Gastroesophageal sphincter (tissue), 4 donors: ENCODE measurements at regions not wholly inside any gene's neighbourhood (a gene's known extent, or its start where the extent isn't known, plus 50 kb on each side); places are given as distances from the start of the nearest gene placed in this dataset.

Source experiments
- ATAC-seq: fragments of 150-250 bp; one replicate; pipeline ENCODE4 v1.9.1; 2016; ENCODE audit warnings: mild to moderate bottlenecking, moderate library complexity
- H3K27ac ChIP-seq, 4 donors: fragments of 200-600 bp; sonication (generic) in 3 of 4; 1 replicate in 3 of 4; 2 replicates in 1 of 4; pipeline ENCODE4 v1.5.1; 2016 to 2019
- H3K27me3 ChIP-seq: fragments of 200-600 bp; sonication (generic); one replicate; pipeline ENCODE4 v1.5.1; 2019
- H3K36me3 ChIP-seq, 2 donors: fragments of 200-600 bp; sonication (generic); one replicate each; pipeline ENCODE4 v1.5.1; 2019; ENCODE audit warnings: control low read depth in 1 of 2
- H3K4me1 ChIP-seq, 3 donors: fragments of 200-600 bp; sonication (generic); 1 replicate in 2 of 3; 2 replicates in 1 of 3; pipeline ENCODE4 v1.5.1; 2016 to 2019; ENCODE audit warnings: control low read depth in 2 of 3
- H3K4me3 ChIP-seq, 2 donors: fragments of 200-600 bp; sonication (generic); one replicate each; pipeline ENCODE4 v1.5.1; 2019; ENCODE audit warnings: mild to moderate bottlenecking in 1 of 2, moderate library complexity in 1 of 2
- H3K9me3 ChIP-seq, 3 donors: fragments of 200-600 bp; sonication (generic); one replicate each; pipeline ENCODE4 v1.5.1; 2017 to 2019; ENCODE audit warnings: control low read depth in 2 of 3
- CTCF ChIP-seq, 4 experiments: fragments of 200-600 bp in 2 of 4; fragments of 450-650 bp in 2 of 4; sonication (generic) in 1 of 4; IDR thresholded peaks; one replicate each; pipeline ENCODE4 v1.5.1; 2017 to 2019; ENCODE audit warnings: antibody characterized with exemption in 4 of 4, mild to moderate bottlenecking in 2 of 4, moderate library complexity in 2 of 4
- EP300 ChIP-seq: sonication (generic); formaldehyde crosslinking; IDR thresholded peaks from one replicate; pipeline ENCODE4 v1.6.1; 2017; ENCODE audit warnings: antibody characterized with exemption, mild to moderate bottlenecking
- POLR2A ChIP-seq, 2 donors: fragments of 450-650 bp; IDR thresholded peaks; one replicate each; pipeline ENCODE4 v1.6.1; 2017; ENCODE audit warnings: antibody characterized with exemption in 2 of 2, mild to moderate bottlenecking in 2 of 2, moderate library complexity in 1 of 2
- POLR2AphosphoS5 ChIP-seq: sonication (generic); formaldehyde crosslinking; IDR thresholded peaks from one replicate; pipeline ENCODE4 v1.6.1; 2017; ENCODE audit warnings: antibody characterized with exemption
- WGBS, 2 donors: methylation state at CpG; one replicate each; pipeline ENCODE4 v1.1.5; 2018; ENCODE audit warnings: low coverage in 1 of 2; 5-methylcytosine and 5-hydroxymethylcytosine counted together

GRCh38 chr5:126119887-126120442 lies 303.2 kb upstream of the GRAMD2B start:
- no peaks in the 10 kb centered on the region for H3K27me3 ChIP-seq
- H3K4me1 ChIP-seq = no peaks in the 10 kb centered on the region
- no peaks in the 10 kb centered on the region for H3K36me3 ChIP-seq
- no peak for ATAC-seq
- TF ChIP-seq CTCF (IDR thresholded peaks at IDR 0.05) (no peak), POLR2AphosphoS5 (no peak), EP300 (no peak), POLR2A (IDR thresholded peaks at IDR 0.05) (no peak)
- H3K27ac ChIP-seq = no peak overlapping the region
- no peaks in the 10 kb centered on the region for H3K9me3 ChIP-seq
- no peak overlapping the region for H3K4me3 ChIP-seq
- WGBS, 2 donors = 46 to 88% methylated on average over 1 to 4 of the region's 4 CpGs

GRCh38 chr5:126120939-126121338 lies 302.3 kb upstream of the GRAMD2B start:
- Histone ChIP-seq H3K4me1 (no peaks in the 10 kb centered on the region), H3K4me3 (no peak overlapping the region), H3K27me3 (no peaks in the 10 kb centered on the region), H3K36me3 (no peaks in the 10 kb centered on the region), H3K9me3 (no peaks in the 10 kb centered on the region), H3K27ac (no peak overlapping the region)
- ATAC-seq = no peak
- WGBS, 2 donors = 90 to 100% methylated on average over 1 of the region's 1 CpG
- TF ChIP-seq POLR2A (IDR thresholded peaks at IDR 0.05) = no peak
- no peak for TF ChIP-seq POLR2AphosphoS5
- no peak for TF ChIP-seq EP300
- TF ChIP-seq CTCF (IDR thresholded peaks at IDR 0.05) = no peak

GRCh38 chr5:126122942-126123341 lies 300.3 kb upstream of the GRAMD2B start:
- Histone ChIP-seq H3K36me3 (no peaks in the 10 kb centered on the region), H3K27ac (no peak overlapping the region), H3K27me3 (no peaks in the 10 kb centered on the region), H3K4me3 (no peak overlapping the region), H3K4me1 (no peaks in the 10 kb centered on the region), H3K9me3 (no peaks in the 10 kb centered on the region)
- no peak for ATAC-seq
- TF ChIP-seq POLR2AphosphoS5 (no peak), EP300 (no peak), CTCF (IDR thresholded peaks at IDR 0.05) (no peak), POLR2A (IDR thresholded peaks at IDR 0.05) (no peak)
- 83 to 88% methylated on average over 3 to 4 of the region's 4 CpGs for WGBS, 2 donors

GRCh38 chr5:126124706-126125345 lies 298.4 kb upstream of the GRAMD2B start:
- no peak for ATAC-seq
- Histone ChIP-seq H3K4me3 (no peak overlapping the region), H3K27me3 (no peaks in the 10 kb centered on the region), H3K9me3 (no peaks in the 10 kb centered on the region), H3K36me3 (no peaks in the 10 kb centered on the region), H3K4me1 (no peaks in the 10 kb centered on the region), H3K27ac (no peak overlapping the region)
- 80 to 91% methylated on average over 4 of the region's 4 CpGs for WGBS, 2 donors
- TF ChIP-seq POLR2A (IDR thresholded peaks at IDR 0.05) (no peak), POLR2AphosphoS5 (no peak), CTCF (IDR thresholded peaks at IDR 0.05) (no peak), EP300 (no peak)

GRCh38 chr5:126125407-126125806 lies 297.8 kb upstream of the GRAMD2B start:
- Histone ChIP-seq H3K4me3 (no peak overlapping the region), H3K9me3 (peaks cover 0 to 1% (median 0%) of the 10 kb centered on the region in 3 donors), H3K36me3 (no peaks in the 10 kb centered on the region), H3K4me1 (no peaks in the 10 kb centered on the region), H3K27me3 (no peaks in the 10 kb centered on the region), H3K27ac (no peak overlapping the region)
- TF ChIP-seq POLR2A (IDR thresholded peaks at IDR 0.05) (no peak), EP300 (no peak), POLR2AphosphoS5 (no peak), CTCF (IDR thresholded peaks at IDR 0.05) (no peak)
- WGBS, 2 donors = 78 to 88% methylated on average over 2 of the region's 2 CpGs
- no peak for ATAC-seq
